ENCODE measurements at regions not wholly inside any gene's neighbourhood (a gene's known extent, or its start where the extent isn't known, plus 50 kb on each side); places are given as distances from the start of the nearest gene placed in this dataset.

GRCh38 chr13:79833991-79834390, 353.0 kb downstream of the NDFIP2 start:
- Histone ChIP-seq H4K20me1 (ENCODE audit: control insufficient read depth, extremely low read depth, insufficient read depth, low read length) (no peaks in the 10 kb centered on the region), H3K4me2 (ENCODE audit: control insufficient read depth, extremely low read depth, insufficient read depth, low read depth, low read length) (no peak overlapping the region), H3K79me2 (ENCODE audit: control insufficient read depth, insufficient read depth, low read length) (no peaks in the 10 kb centered on the region), H3K4me1 (ENCODE audit: control insufficient read depth, extremely low read depth, insufficient read depth, low read length) (no peaks in the 10 kb centered on the region), H3K4me3 (ENCODE audit: control insufficient read depth in 2 of 3, extremely low read depth in 1 of 3, insufficient read depth in 2 of 3, low read depth in 1 of 3, low read length in 3 of 3) (no peak overlapping the region), H2AFZ (ENCODE audit: control insufficient read depth, low read length) (no peak overlapping the region), H3K27ac (ENCODE audit: control insufficient read depth, insufficient read depth, low read length) (no peak overlapping the region), H3K9me3 (ENCODE audit: control insufficient read depth, low read depth, low read length) (no peaks in the 10 kb centered on the region), H3K9me1 (ENCODE audit: control insufficient read depth, extremely low read depth, insufficient read depth, low read length) (no peaks in the 10 kb centered on the region), H3K27me3 (ENCODE audit: control insufficient read depth, extremely low read depth, insufficient read depth, low read length) (no peaks in the 10 kb centered on the region), H3K9ac (ENCODE audit: control insufficient read depth, extremely low read depth, insufficient read depth, low read length) (no peak overlapping the region), H3K36me3 (ENCODE audit: control insufficient read depth in 2 of 2, extremely low read depth in 1 of 2, insufficient read depth in 2 of 2, low read length in 2 of 2) (no peaks in the 10 kb centered on the region)
- DNase-seq (ENCODE audit: low read depth, low spot score) (no peak), FAIRE-seq (no peak)
- TF ChIP-seq EZH2 (IDR thresholded peaks at IDR 0.05; ENCODE audit: low read length) (no peak), CTCF (optimal IDR thresholded peaks at IDR 0.05 in 1 of 3, IDR thresholded peaks at IDR 0.05 in 1 of 3, conservative IDR thresholded peaks at IDR 0.05 in 1 of 3; ENCODE audit: extremely low read depth in 1 of 3, insufficient read depth in 2 of 3, low read length in 3 of 3) (no peak)
- dilution Hi-C loops (cut with MboI; ENCODE audit: extremely low pct_ligation_motif_present, low sequenced_read_pairs): no loop called here

- Histone ChIP-seq H3K4me2 (ENCODE audit: control insufficient read depth, extremely low read depth, insufficient read depth, low read depth, low read length) (no peak overlapping the region), H2AFZ (ENCODE audit: control insufficient read depth, low read length) (no peak overlapping the region), H3K9me3 (ENCODE audit: control insufficient read depth, low read depth, low read length) (no peaks in the 10 kb centered on the region), H3K27me3 (ENCODE audit: control insufficient read depth, extremely low read depth, insufficient read depth, low read length) (no peaks in the 10 kb centered on the region), H3K9me1 (ENCODE audit: control insufficient read depth, extremely low read depth, insufficient read depth, low read length) (no peaks in the 10 kb centered on the region), H3K79me2 (ENCODE audit: control insufficient read depth, insufficient read depth, low read length) (no peaks in the 10 kb centered on the region), H3K4me3 (ENCODE audit: control insufficient read depth in 2 of 3, extremely low read depth in 1 of 3, insufficient read depth in 2 of 3, low read depth in 1 of 3, low read length in 3 of 3) (no peak overlapping the region), H3K4me1 (ENCODE audit: control insufficient read depth, extremely low read depth, insufficient read depth, low read length) (no peaks in the 10 kb centered on the region), H3K36me3 (ENCODE audit: control insufficient read depth in 2 of 2, extremely low read depth in 1 of 2, insufficient read depth in 2 of 2, low read length in 2 of 2) (no peaks in the 10 kb centered on the region), H3K27ac (ENCODE audit: control insufficient read depth, insufficient read depth, low read length) (no peak overlapping the region), H3K9ac (ENCODE audit: control insufficient read depth, extremely low read depth, insufficient read depth, low read length) (no peak overlapping the region), H4K20me1 (ENCODE audit: control insufficient read depth, extremely low read depth, insufficient read depth, low read length) (no peaks in the 10 kb centered on the region)
- dilution Hi-C loops (cut with MboI; ENCODE audit: extremely low pct_ligation_motif_present, low sequenced_read_pairs): no loop called here
- DNase-seq (ENCODE audit: low read depth, low spot score) (no peak), FAIRE-seq (no peak)
- TF ChIP-seq EZH2 (IDR thresholded peaks at IDR 0.05; ENCODE audit: low read length): no peak
- no peak for TF ChIP-seq CTCF (optimal IDR thresholded peaks at IDR 0.05 in 1 of 3, IDR thresholded peaks at IDR 0.05 in 1 of 3, conservative IDR thresholded peaks at IDR 0.05 in 1 of 3; ENCODE audit: extremely low read depth in 1 of 3, insufficient read depth in 2 of 3, low read length in 3 of 3)
Observed at GRCh38 chr13:79831556-79831955, 350.6 kb downstream of the NDFIP2 start.

All from keratinocyte (primary cell).